Neural cell (in vitro differentiated cells): ENCODE measurements at regions not wholly inside any gene's neighbourhood (a gene's known extent, or its start where the extent isn't known, plus 50 kb on each side); places are given as distances from the start of the nearest gene placed in this dataset.

ENCODE experiments used
- H2AFZ ChIP-seq: fragments of 200-600, 300-800 bp; sonication (generic), shearing (Covaris generic); 2 replicates; pipeline ENCODE4 v1.6.0; 2014; ENCODE audit warnings: low read depth, mild to moderate bottlenecking, antibody characterized with exemption, low read length, moderate library complexity
- H3F3A ChIP-seq: fragments of 200-600 bp; shearing (Covaris generic); 2 replicates; pipeline ENCODE4 v1.6.1; 2016; ENCODE audit warnings: mild to moderate bottlenecking, moderate library complexity, mixed read lengths, antibody characterized with exemption, low read length; ENCODE audit not compliant: insufficient read depth, poor library complexity, severe bottlenecking
- H3K27ac ChIP-seq: fragments of 200-600, 300-800 bp; sonication (generic), shearing (Covaris generic); 2 replicates; pipeline ENCODE4 v1.5.1; 2014; ENCODE audit warnings: mild to moderate bottlenecking, low read length, moderate library complexity
- H3K27me3 ChIP-seq: fragments of 300-800, 200-600 bp; sonication (generic), shearing (Covaris generic); 2 replicates; pipeline ENCODE4 v1.6.0; 2014; ENCODE audit warnings: mild to moderate bottlenecking, low read depth, low read length, moderate library complexity; ENCODE audit not compliant: insufficient read depth
- H3K36me3 ChIP-seq: fragments of 300-800, 200-600 bp; sonication (generic), shearing (Covaris generic); 2 replicates; pipeline ENCODE4 v1.5.1; 2014; ENCODE audit warnings: mild to moderate bottlenecking, antibody characterized with exemption, low read length, moderate library complexity; ENCODE audit not compliant: insufficient read depth
- H3K4me2 ChIP-seq: fragments of 300-800, 200-600 bp; sonication (generic), shearing (Covaris generic); 2 replicates; pipeline ENCODE4 v1.6.0; 2014; ENCODE audit warnings: mild to moderate bottlenecking, low read length
- H3K4me3 ChIP-seq: fragments of 300-800, 200-600 bp; sonication (generic), shearing (Covaris generic); 2 replicates; pipeline ENCODE4 v1.5.1; 2014; ENCODE audit warnings: mild to moderate bottlenecking, low read length, moderate library complexity
- H3K79me2 ChIP-seq: fragments of 200-600 bp; shearing (Covaris generic); replicated peaks from 2 replicates; pipeline ENCODE4 v1.6.0; 2014; ENCODE audit warnings: mild to moderate bottlenecking, low read length, moderate library complexity; ENCODE audit not compliant: insufficient read depth
- H3K9ac ChIP-seq: fragments of 300-800, 200-600 bp; sonication (generic), shearing (Covaris generic); 2 replicates; pipeline ENCODE4 v1.6.1; 2016; ENCODE audit warnings: mild to moderate bottlenecking, low read length, mixed read lengths
- H3K9me2 ChIP-seq: fragments of 200-600 bp; shearing (Covaris generic); 2 replicates; pipeline ENCODE4 v1.6.1; 2016; ENCODE audit warnings: mild to moderate bottlenecking, low read length, mixed read lengths; ENCODE audit not compliant: insufficient read depth
- H3K9me3 ChIP-seq: fragments of 200-600, 300-800 bp; sonication (generic), shearing (Covaris generic); 2 replicates; pipeline ENCODE4 v1.6.1; 2016; ENCODE audit warnings: mild to moderate bottlenecking, mixed run types, low read length, moderate library complexity, mixed read lengths
- H4K20me1 ChIP-seq: fragments of 200-600 bp; shearing (Covaris generic); 2 replicates; pipeline ENCODE4 v1.6.1; 2016; ENCODE audit warnings: mild to moderate bottlenecking, mixed run types; ENCODE audit not compliant: insufficient read depth
- CTCF ChIP-seq: fragments of 450-650 bp; IDR thresholded peaks from 2 replicates; pipeline ENCODE4 v1.5.1; 2014; ENCODE audit warnings: antibody characterized with exemption, mild to moderate bottlenecking, moderate library complexity; ENCODE audit not compliant: poor library complexity, severe bottlenecking
- EP300 ChIP-seq: fragments of 450-650 bp; conservative IDR thresholded peaks from 2 replicates; pipeline ENCODE4 v1.6.1; 2014; ENCODE audit warnings: antibody characterized with exemption, mild to moderate bottlenecking, moderate library complexity; ENCODE audit not compliant: poor library complexity, severe bottlenecking
- EZH2 ChIP-seq: fragments of 200-600, 300-800 bp; shearing (Covaris generic), sonication (generic); IDR thresholded peaks from 2 replicates; pipeline ENCODE4 v1.6.1; 2014; ENCODE audit warnings: antibody characterized with exemption, low read length, borderline replicate concordance, mild to moderate bottlenecking; ENCODE audit not compliant: insufficient read depth, poor library complexity, severe bottlenecking
- MXI1 ChIP-seq: fragments of 450-650 bp; conservative IDR thresholded peaks from 2 replicates; pipeline ENCODE4 v1.6.1; 2014; ENCODE audit warnings: antibody characterized with exemption, mild to moderate bottlenecking; ENCODE audit not compliant: poor library complexity, severe bottlenecking
- POLR2AphosphoS5 ChIP-seq: IDR thresholded peaks from 2 replicates; pipeline ENCODE4 v1.6.1; 2012
- RAD21 ChIP-seq: fragments of 450-650 bp; conservative IDR thresholded peaks from 2 replicates; pipeline ENCODE4 v1.6.1; 2014; ENCODE audit warnings: antibody characterized with exemption, mild to moderate bottlenecking, moderate library complexity
- REST ChIP-seq: IDR thresholded peaks from 2 replicates; pipeline ENCODE4 v1.6.1; 2012; ENCODE audit warnings: borderline replicate concordance
- SMC3 ChIP-seq: fragments of 450-650 bp; conservative IDR thresholded peaks from 2 replicates; pipeline ENCODE4 v1.6.1; 2014; ENCODE audit warnings: antibody characterized with exemption, mild to moderate bottlenecking, moderate library complexity; ENCODE audit not compliant: poor library complexity
- TAF1 ChIP-seq: IDR thresholded peaks from 2 replicates; pipeline ENCODE4 v1.6.1; 2012; ENCODE audit warnings: low read depth

- Histone ChIP-seq H3K9ac (no peak overlapping the region), H2AFZ (no peak overlapping the region), H3K36me3 (no peaks in the 10 kb centered on the region), H3K9me3 (no peaks in the 10 kb centered on the region), H3K27me3 (no peaks in the 10 kb centered on the region), H3K79me2 (no peaks in the 10 kb centered on the region), H4K20me1 (no peaks in the 10 kb centered on the region), H3K4me2 (no peak overlapping the region), H3K4me3 (no peak overlapping the region), H3K9me2 (no peaks in the 10 kb centered on the region), H3K27ac (no peak overlapping the region), H3F3A (no peaks in the 10 kb centered on the region)
- TF ChIP-seq MXI1 (no peak), CTCF (no peak), RAD21 (no peak), POLR2AphosphoS5 (no peak), EP300 (no peak), EZH2 (no peak), SMC3 (no peak), TAF1 (no peak), REST (no peak)
Measured at GRCh38 chr13:39282400-39282972, 244.2 kb downstream of the NHLRC3 start.

- Histone ChIP-seq H4K20me1 (no peaks in the 10 kb centered on the region), H3K9me2 (no peaks in the 10 kb centered on the region), H3K36me3 (no peaks in the 10 kb centered on the region), H3K27ac (no peak overlapping the region), H3K9ac (no peak overlapping the region), H3F3A (no peaks in the 10 kb centered on the region), H2AFZ (no peak overlapping the region), H3K4me2 (no peak overlapping the region), H3K4me3 (no peak overlapping the region), H3K79me2 (no peaks in the 10 kb centered on the region), H3K9me3 (no peaks in the 10 kb centered on the region), H3K27me3 (no peaks in the 10 kb centered on the region)
- TF ChIP-seq RAD21 (no peak), POLR2AphosphoS5 (no peak), SMC3 (no peak), CTCF (no peak), REST (no peak), MXI1 (no peak), TAF1 (no peak), EP300 (no peak), EZH2 (no peak)
Measured at GRCh38 chr13:39283072-39283471, 244.8 kb downstream of the NHLRC3 start.
